ENCODE measurements at regions not wholly inside any gene's neighbourhood (a gene's known extent, or its start where the extent isn't known, plus 50 kb on each side); places are given as distances from the start of the nearest gene placed in this dataset.

- TF ChIP-seq POLR2A (IDR thresholded peaks at IDR 0.05; ENCODE audit: low read length) (no peak), GATA1 (IDR thresholded peaks at IDR 0.05; ENCODE audit: low read depth, low read length) (no peak)
These were observed 164.2 kb upstream of the B3GAT1 start for GRCh38 chr11:134576286-134576685.
